MCF 10A (cell line): ENCODE measurements at regions not wholly inside any gene's neighbourhood (a gene's known extent, or its start where the extent isn't known, plus 50 kb on each side); places are given as distances from the start of the nearest gene placed in this dataset.

ENCODE experiments used
- BruUV-seq: library from RNA; stranded (reverse); fragments of 400-500 nt; replicated peaks from 2 replicates; lab custom pipeline; 2021; lab: Mats Ljungman, UMichigan
- CTCF ChIA-PET: fragments of 300-600 bp; sonication (Branson Sonifier 250); formaldehyde crosslinking; extraction: SDS; loops from one replicate; lab custom pipeline; 2021; ENCODE audit warnings: antibody characterized with exemption, inconsistent platforms; lab: Yijun Ruan, JAX
- POLR2A ChIA-PET: fragments of 300-600, 350-650 bp; sonication (Branson Sonifier 250); formaldehyde crosslinking; extraction: SDS; loops from one replicate; lab custom pipeline; 2020; ENCODE audit warnings: antibody characterized with exemption, inconsistent platforms; lab: Yijun Ruan, JAX
- DNase-seq: peaks from one replicate; pipeline ENCODE4 v3.0.0-alpha.2; 2018; ENCODE audit not compliant: unreplicated experiment
- H3K27ac Mint-ChIP-seq: one replicate; pipeline ENCODE4 v1.8.0; 2022; ENCODE audit warnings: mild to moderate bottlenecking, low read depth, mixed read lengths; ENCODE audit not compliant: unreplicated experiment
- H3K27me3 Mint-ChIP-seq: one replicate; pipeline ENCODE4 v1.8.0; 2022; ENCODE audit warnings: mixed read lengths; ENCODE audit not compliant: insufficient read depth, unreplicated experiment
- H3K36me3 Mint-ChIP-seq: one replicate; pipeline ENCODE4 v1.8.0; 2022; ENCODE audit warnings: mild to moderate bottlenecking, moderate library complexity, mixed read lengths; ENCODE audit not compliant: insufficient read depth, unreplicated experiment
- H3K4me1 Mint-ChIP-seq: one replicate; pipeline ENCODE4 v1.8.0; 2022; ENCODE audit warnings: mixed read lengths; ENCODE audit not compliant: insufficient read depth, unreplicated experiment
- H3K4me3 Mint-ChIP-seq: one replicate; pipeline ENCODE4 v1.8.0; 2022; ENCODE audit warnings: mild to moderate bottlenecking, moderate library complexity, mixed read lengths; ENCODE audit not compliant: unreplicated experiment
- H3K9me3 Mint-ChIP-seq: one replicate; pipeline ENCODE4 v1.8.0; 2022; ENCODE audit warnings: mixed read lengths; ENCODE audit not compliant: unreplicated experiment
- intact Hi-C: fragments of 100-400 bp; cut with micrococcal nuclease; formaldehyde crosslinking; loops from 2 replicates; pipeline ENCODE4 v1.14.1; 2022
- TF ChIP-seq, protein P1 (sequence below): fragments of 200-600 bp; IDR thresholded peaks from one replicate; pipeline ENCODE4 v1.8.0; 2022; ENCODE audit warnings: antibody characterized with exemption, mild to moderate bottlenecking; ENCODE audit not compliant: unreplicated experiment

DNA sequence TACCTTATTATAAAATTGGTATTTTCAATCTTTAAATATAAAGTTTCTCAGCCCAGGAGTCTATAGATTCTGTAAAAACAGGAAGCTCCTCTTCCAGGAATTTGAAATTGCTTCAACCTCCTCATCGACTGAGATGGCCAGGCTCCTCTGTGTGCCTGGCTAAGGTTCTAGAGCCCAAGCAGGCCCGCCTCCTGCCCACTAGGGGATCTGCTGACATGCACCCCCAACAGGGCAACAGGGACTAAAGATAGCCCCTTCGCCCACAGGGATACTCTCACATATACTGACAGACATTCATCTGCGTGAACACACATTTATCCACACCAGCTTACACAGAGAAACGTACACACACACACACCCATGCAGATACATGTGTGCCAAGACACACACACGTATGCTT, 183.1 kb upstream of the TLE3 start:
- Mint-ChIP-seq H3K36me3 (no peaks in the 10 kb centered on the region), H3K27me3 (no peaks in the 10 kb centered on the region), H3K9me3 (peaks cover 8% of the 10 kb centered on the region), H3K27ac (no peak overlapping the region), H3K4me1 (peaks cover 6% of the 10 kb centered on the region), H3K4me3 (no peak overlapping the region)
- ChIA-PET POLR2A (interaction anchor here (0.6 kb wide), 1 partner anchor 214 kb away, joined by 3 read pairs; no protein-coding TSS in a partner anchor), CTCF (no interaction called here)
- DNase-seq, result no peak
- TF ChIP-seq, protein P1, sequence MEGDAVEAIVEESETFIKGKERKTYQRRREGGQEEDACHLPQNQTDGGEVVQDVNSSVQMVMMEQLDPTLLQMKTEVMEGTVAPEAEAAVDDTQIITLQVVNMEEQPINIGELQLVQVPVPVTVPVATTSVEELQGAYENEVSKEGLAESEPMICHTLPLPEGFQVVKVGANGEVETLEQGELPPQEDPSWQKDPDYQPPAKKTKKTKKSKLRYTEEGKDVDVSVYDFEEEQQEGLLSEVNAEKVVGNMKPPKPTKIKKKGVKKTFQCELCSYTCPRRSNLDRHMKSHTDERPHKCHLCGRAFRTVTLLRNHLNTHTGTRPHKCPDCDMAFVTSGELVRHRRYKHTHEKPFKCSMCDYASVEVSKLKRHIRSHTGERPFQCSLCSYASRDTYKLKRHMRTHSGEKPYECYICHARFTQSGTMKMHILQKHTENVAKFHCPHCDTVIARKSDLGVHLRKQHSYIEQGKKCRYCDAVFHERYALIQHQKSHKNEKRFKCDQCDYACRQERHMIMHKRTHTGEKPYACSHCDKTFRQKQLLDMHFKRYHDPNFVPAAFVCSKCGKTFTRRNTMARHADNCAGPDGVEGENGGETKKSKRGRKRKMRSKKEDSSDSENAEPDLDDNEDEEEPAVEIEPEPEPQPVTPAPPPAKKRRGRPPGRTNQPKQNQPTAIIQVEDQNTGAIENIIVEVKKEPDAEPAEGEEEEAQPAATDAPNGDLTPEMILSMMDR, result no peak
- BruUV-seq, result no TSS peak
- intact Hi-C loops, result no loop called here

DNA sequence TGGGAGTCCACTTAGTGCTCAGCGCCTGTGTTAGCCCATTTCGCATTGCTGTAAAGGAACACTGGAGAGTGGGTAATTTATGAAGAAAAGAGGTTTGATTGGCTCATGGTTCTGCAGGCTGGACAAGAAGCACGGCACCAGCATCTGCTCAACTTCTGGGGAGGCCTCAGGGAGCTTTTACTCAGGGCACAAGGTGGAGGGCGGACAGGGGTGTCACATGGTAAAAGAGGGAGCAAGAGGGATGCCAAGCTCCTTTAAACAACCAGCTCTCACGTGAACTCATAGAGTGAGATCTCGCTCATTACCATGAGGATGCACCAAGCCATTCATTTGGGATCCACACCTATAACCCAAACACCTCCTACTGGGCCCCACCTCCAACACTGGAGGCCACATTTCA, 181.4 kb upstream of the TLE3 start:
- no peaks in the 10 kb centered on the region for H3K27me3 Mint-ChIP-seq
- H3K27ac Mint-ChIP-seq, result no peak overlapping the region
- ChIA-PET CTCF (interaction anchor here (0.6 kb wide), 1 partner anchor 15 kb away, joined by 3 read pairs; no protein-coding TSS in a partner anchor), POLR2A (no interaction called here)
- peaks cover 8% of the 10 kb centered on the region for H3K9me3 Mint-ChIP-seq
- TF ChIP-seq, protein P1, result no peak
- no peak for DNase-seq
- no peaks in the 10 kb centered on the region for H3K36me3 Mint-ChIP-seq
- intact Hi-C loops, result no loop called here
- no peak overlapping the region for H3K4me3 Mint-ChIP-seq
- no TSS peak for BruUV-seq
- peaks cover 6% of the 10 kb centered on the region for H3K4me1 Mint-ChIP-seq

DNA sequence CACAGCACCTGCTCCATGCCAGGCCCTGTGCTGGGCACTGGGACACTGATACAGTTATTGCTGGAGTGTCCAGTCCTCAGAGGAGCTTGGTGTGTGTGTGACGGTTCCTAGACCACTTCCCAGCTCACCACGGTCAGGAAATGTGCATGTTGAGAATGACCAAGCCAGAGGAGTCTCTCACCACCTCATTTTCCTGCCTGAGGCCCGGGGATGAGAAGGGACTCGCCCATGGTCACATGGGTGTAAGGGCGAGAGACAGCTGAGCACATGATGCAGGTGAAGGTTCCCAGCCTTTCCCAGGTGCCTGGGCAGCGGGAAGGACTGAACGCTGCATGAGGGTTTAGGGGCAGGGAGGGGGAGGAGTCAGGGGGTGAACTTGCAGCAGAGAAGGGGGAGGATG, 180.9 kb upstream of the TLE3 start:
- H3K9me3 Mint-ChIP-seq, result peaks cover 8% of the 10 kb centered on the region
- CTCF ChIA-PET, result interaction anchor here (0.6 kb wide), 1 partner anchor 15 kb away, joined by 3 read pairs; no protein-coding TSS in a partner anchor
- no TSS peak for BruUV-seq

DNA sequence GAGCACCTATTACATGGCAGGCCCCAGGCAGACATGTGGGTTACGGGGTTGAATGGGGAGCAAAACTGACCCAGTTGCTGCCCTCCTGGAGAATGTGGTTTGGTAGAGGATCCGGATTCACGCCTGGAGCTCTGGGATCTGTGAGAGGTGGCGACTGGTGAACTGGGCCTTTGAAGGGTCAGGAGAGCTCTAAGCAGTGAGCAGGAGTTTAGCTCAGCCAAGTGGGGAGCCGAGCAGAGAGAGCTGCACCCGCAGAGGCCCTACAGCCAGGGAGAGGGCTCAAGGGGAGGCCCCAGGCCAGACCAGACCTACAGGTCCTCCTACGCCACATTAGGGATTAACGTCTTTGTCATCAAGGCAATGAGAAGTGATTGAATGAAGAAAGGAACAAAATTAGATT, 179.8 kb upstream of the TLE3 start:
- Mint-ChIP-seq H3K27ac (no peak overlapping the region), H3K9me3 (peaks cover 3% of the 10 kb centered on the region), H3K27me3 (no peaks in the 10 kb centered on the region), H3K4me3 (no peak overlapping the region), H3K36me3 (no peaks in the 10 kb centered on the region), H3K4me1 (peaks cover 6% of the 10 kb centered on the region)
- intact Hi-C loops, result no loop called here
- TF ChIP-seq, protein P1, result no peak
- ChIA-PET POLR2A (no interaction called here), CTCF (no interaction called here)
- DNase-seq, result no peak
- no TSS peak for BruUV-seq

More for the DNA sequence above, 180.9 kb upstream of the TLE3 start:
- intact Hi-C loops, result no loop called here
- H3K4me3 Mint-ChIP-seq, result no peak overlapping the region
- no peak for DNase-seq
- H3K27ac Mint-ChIP-seq, result no peak overlapping the region
- POLR2A ChIA-PET, result no interaction called here
- TF ChIP-seq, protein P1, result no peak
- H3K36me3 Mint-ChIP-seq, result no peaks in the 10 kb centered on the region
- H3K4me1 Mint-ChIP-seq, result peaks cover 6% of the 10 kb centered on the region
- H3K27me3 Mint-ChIP-seq, result no peaks in the 10 kb centered on the region
